Endodermal cell (in vitro differentiated cells): ENCODE measurements at regions not wholly inside any gene's neighbourhood (a gene's known extent, or its start where the extent isn't known, plus 50 kb on each side); places are given as distances from the start of the nearest gene placed in this dataset.
A peak's percentile ranks its signal among the peaks of the same experiment; 100 is the strongest.

Source experiments
- DNase-seq: peaks from one replicate; pipeline ENCODE4 v3.0.0-alpha.2; 2017
- H3K27ac ChIP-seq: 2 replicates; pipeline ENCODE4 v1.5.1; 2013; ENCODE audit warnings: mild to moderate bottlenecking, low read depth, low read length, moderate library complexity
- H3K27me3 ChIP-seq: 2 replicates; pipeline ENCODE4 v1.6.1; 2013; ENCODE audit warnings: mild to moderate bottlenecking, low read length, moderate library complexity; ENCODE audit not compliant: insufficient read depth, control insufficient read depth, poor library complexity, severe bottlenecking
- H3K36me3 ChIP-seq: 2 replicates; pipeline ENCODE4 v1.7.0; 2013; ENCODE audit warnings: mild to moderate bottlenecking, low read length, moderate library complexity; ENCODE audit not compliant: control insufficient read depth, insufficient read depth
- H3K4me1 ChIP-seq: one replicate; pipeline ENCODE4 v1.7.0; 2013; ENCODE audit warnings: low read length; ENCODE audit not compliant: control insufficient read depth, insufficient read depth
- H3K4me3 ChIP-seq: 2 replicates; pipeline ENCODE4 v1.5.1; 2013; ENCODE audit warnings: mild to moderate bottlenecking, low read length, moderate library complexity
- H3K9ac ChIP-seq: 2 replicates; pipeline ENCODE4 v1.6.1; 2013; ENCODE audit warnings: mild to moderate bottlenecking, low read length, moderate library complexity; ENCODE audit not compliant: poor library complexity, severe bottlenecking; ENCODE audit errors: extremely low read depth
- H3K9me3 ChIP-seq: 2 replicates; pipeline ENCODE4 v1.6.1; 2013; ENCODE audit warnings: mild to moderate bottlenecking, low read length, moderate library complexity; ENCODE audit not compliant: control insufficient read depth
- H3K27ac Mint-ChIP-seq: 2 replicates; pipeline ENCODE4 v1.8.0; 2020; ENCODE audit warnings: mixed read lengths
- H3K27me3 Mint-ChIP-seq: 2 replicates; pipeline ENCODE4 v1.8.0; 2021; ENCODE audit warnings: mild to moderate bottlenecking, mixed read lengths; ENCODE audit not compliant: insufficient read depth
- H3K36me3 Mint-ChIP-seq: 2 replicates; pipeline ENCODE4 v1.8.0; 2020; ENCODE audit warnings: low read depth, mixed read lengths
- H3K4me1 Mint-ChIP-seq: 2 replicates; pipeline ENCODE4 v1.8.0; 2020; ENCODE audit warnings: mixed read lengths
- H3K4me3 Mint-ChIP-seq: 2 replicates; pipeline ENCODE4 v1.8.0; 2020; ENCODE audit warnings: mild to moderate bottlenecking, moderate library complexity, mixed read lengths
- H3K9me3 Mint-ChIP-seq: 2 replicates; pipeline ENCODE4 v1.8.0; 2020; ENCODE audit warnings: mild to moderate bottlenecking, mixed read lengths
- CTCF ChIP-seq: fragments of 200-600 bp; sonication (generic); conservative IDR thresholded peaks from 2 replicates; pipeline ENCODE4 v1.5.0; 2021; ENCODE audit warnings: antibody characterized with exemption, mild to moderate bottlenecking
- WGBS, 2 experiments: methylation state at CpG; one replicate each; pipeline versions ENCODE4 v1.1.5 to v1.1.7; 2013; ENCODE audit warnings: missing lambda C conversion rate in 2 of 2, mixed read lengths in 1 of 2; ENCODE audit not compliant: insufficient coverage in 1 of 2, insufficient read length in 1 of 2; 5-methylcytosine and 5-hydroxymethylcytosine counted together

GRCh38 chr3:177904621-177905020 lies 631.6 kb upstream of the KCNMB2 start:
- H3K27ac Mint-ChIP-seq, result no peak overlapping the region
- TF ChIP-seq CTCF, result no peak
- no peak overlapping the region for H3K4me3 Mint-ChIP-seq
- Histone ChIP-seq H3K4me1 (no peaks in the 10 kb centered on the region), H3K9me3 (peaks cover 11% of the 10 kb centered on the region), H3K27ac (no peak overlapping the region), H3K9ac (no peak overlapping the region), H3K4me3 (no peak overlapping the region), H3K36me3 (no peaks in the 10 kb centered on the region), H3K27me3 (no peaks in the 10 kb centered on the region)
- peaks cover 9% of the 10 kb centered on the region for H3K9me3 Mint-ChIP-seq
- no peaks in the 10 kb centered on the region for H3K27me3 Mint-ChIP-seq
- no peak for DNase-seq
- no peaks in the 10 kb centered on the region for H3K36me3 Mint-ChIP-seq
- peaks cover 2% of the 10 kb centered on the region for H3K4me1 Mint-ChIP-seq

- WGBS, 2 experiments, result 86 to 100% methylated on average over 1 to 4 of the region's 4 CpGs
- TF ChIP-seq CTCF, result no peak
- DNase-seq, result no peak
- H3K36me3 Mint-ChIP-seq, result no peaks in the 10 kb centered on the region
- H3K27me3 Mint-ChIP-seq, result no peaks in the 10 kb centered on the region
- H3K27me3 ChIP-seq, result no peaks in the 10 kb centered on the region
- peaks cover 3% of the 10 kb centered on the region for H3K9me3 ChIP-seq
- H3K4me1 ChIP-seq, result no peaks in the 10 kb centered on the region
- peak overlapping the region; percentile 66 for H3K27ac ChIP-seq
- H3K4me1 Mint-ChIP-seq, result peaks cover 2% of the 10 kb centered on the region
- H3K9me3 Mint-ChIP-seq, result peaks cover under 1% of the 10 kb centered on the region
- H3K4me3 Mint-ChIP-seq, result no peak overlapping the region
- no peak overlapping the region for H3K9ac ChIP-seq
- no peak overlapping the region for H3K4me3 ChIP-seq
- no peak overlapping the region for H3K27ac Mint-ChIP-seq
- H3K36me3 ChIP-seq, result no peaks in the 10 kb centered on the region
Observed at GRCh38 chr3:177905173-177906125, 630.8 kb upstream of the KCNMB2 start.

DNA sequence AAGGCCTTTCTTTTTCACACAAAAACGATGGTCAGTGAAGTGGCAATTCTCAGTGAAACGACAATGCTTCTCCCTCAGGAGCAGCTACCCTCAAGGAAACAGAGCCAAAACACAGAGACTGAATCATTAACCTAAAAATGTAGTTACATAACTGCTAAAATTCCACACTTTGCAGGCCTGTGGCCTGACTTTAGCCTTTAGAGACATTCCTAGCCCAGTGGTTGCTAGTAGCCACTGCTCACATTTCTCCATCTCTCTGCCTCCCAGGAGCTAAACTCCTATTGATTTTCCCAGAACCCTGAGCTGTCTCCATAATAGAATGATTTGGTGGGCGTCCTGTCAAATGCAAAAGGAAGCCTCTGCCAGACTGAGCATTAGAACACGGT lies 630.1 kb upstream of the KCNMB2 start:
- H3K9me3 ChIP-seq, result no peaks in the 10 kb centered on the region
- H3K36me3 ChIP-seq, result no peaks in the 10 kb centered on the region
- Mint-ChIP-seq H3K36me3 (no peaks in the 10 kb centered on the region), H3K27ac (no peak overlapping the region), H3K4me3 (no peak overlapping the region), H3K27me3 (no peaks in the 10 kb centered on the region), H3K4me1 (peaks cover 2% of the 10 kb centered on the region), H3K9me3 (no peaks in the 10 kb centered on the region)
- H3K4me1 ChIP-seq, result no peaks in the 10 kb centered on the region
- no peak overlapping the region for H3K9ac ChIP-seq
- H3K27ac ChIP-seq, result peak overlapping the region; percentile 66
- no peaks in the 10 kb centered on the region for H3K27me3 ChIP-seq
- peak; percentile 54 for DNase-seq
- TF ChIP-seq CTCF, result no peak
- WGBS, 2 experiments, result 66 to 75% methylated on average over 2 to 4 of the region's 4 CpGs
- H3K4me3 ChIP-seq, result no peak overlapping the region
